Activated naive CD8-positive, alpha-beta T cell treated with anti-CD3 and anti-CD28 coated beads, Interleukin-2, amount 50 U/mL, for 24 hours (primary cell): ENCODE measurements at regions not wholly inside any gene's neighbourhood (a gene's known extent, or its start where the extent isn't known, plus 50 kb on each side); places are given as distances from the start of the nearest gene placed in this dataset.
"Not testable (repeated sequence)": the region's sequence is repeated elsewhere in the genome, so short reads cannot be mapped to it uniquely, and the experiment has no call there.

Experiments
- ATAC-seq: fragments of 150-1000 bp; cut with Tn5 transposase; one replicate; pipeline ENCODE4 v1.10.0; 2021
- DNase-seq: peaks from one replicate; pipeline ENCODE4 v3.0.0; 2021
- H3K27ac Mint-ChIP-seq: one replicate; pipeline ENCODE4 v1.8.0; 2021; ENCODE audit warnings: mild to moderate bottlenecking, mixed read lengths
- H3K27me3 Mint-ChIP-seq: one replicate; pipeline ENCODE4 v1.8.0; 2021; ENCODE audit warnings: mixed read lengths
- H3K36me3 Mint-ChIP-seq: one replicate; pipeline ENCODE4 v1.8.0; 2021; ENCODE audit warnings: low read depth, mixed read lengths
- H3K4me1 Mint-ChIP-seq: one replicate; pipeline ENCODE4 v1.8.0; 2021; ENCODE audit warnings: mixed read lengths
- H3K4me3 Mint-ChIP-seq: one replicate; pipeline ENCODE4 v1.8.0; 2021; ENCODE audit warnings: mild to moderate bottlenecking, moderate library complexity, mixed read lengths
- H3K9me3 Mint-ChIP-seq: one replicate; pipeline ENCODE4 v1.8.0; 2021; ENCODE audit warnings: mixed read lengths

DNA sequence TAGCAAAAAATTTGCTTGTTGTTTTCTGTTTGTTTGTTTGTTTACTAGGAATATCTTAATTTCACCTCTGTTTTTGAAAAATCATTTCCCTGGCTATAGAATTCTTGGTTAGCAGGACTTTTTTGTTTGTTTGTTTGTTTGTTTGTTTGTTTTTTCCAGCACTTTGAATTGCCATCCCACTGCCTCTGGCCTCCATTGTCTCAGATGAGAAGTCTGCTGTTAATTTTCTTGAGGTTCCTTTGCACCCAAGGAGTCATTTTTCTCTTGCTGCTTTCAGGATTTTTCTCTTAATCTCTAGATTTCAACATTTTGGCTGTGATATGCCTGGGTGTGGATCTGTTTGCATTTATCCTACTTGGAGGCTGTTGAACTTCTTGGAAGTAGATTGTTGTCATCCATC lies 105.7 kb downstream of the FOXL3 start:
- peaks cover 19% of the 10 kb centered on the region for H3K36me3 Mint-ChIP-seq
- no peak overlapping the region for H3K4me3 Mint-ChIP-seq
- no peaks in the 10 kb centered on the region for H3K4me1 Mint-ChIP-seq
- DNase-seq: no peak
- peaks cover 48% of the 10 kb centered on the region for H3K9me3 Mint-ChIP-seq
- H3K27ac Mint-ChIP-seq: no peak overlapping the region
- H3K27me3 Mint-ChIP-seq: no peaks in the 10 kb centered on the region
- ATAC-seq: no peak

DNA sequence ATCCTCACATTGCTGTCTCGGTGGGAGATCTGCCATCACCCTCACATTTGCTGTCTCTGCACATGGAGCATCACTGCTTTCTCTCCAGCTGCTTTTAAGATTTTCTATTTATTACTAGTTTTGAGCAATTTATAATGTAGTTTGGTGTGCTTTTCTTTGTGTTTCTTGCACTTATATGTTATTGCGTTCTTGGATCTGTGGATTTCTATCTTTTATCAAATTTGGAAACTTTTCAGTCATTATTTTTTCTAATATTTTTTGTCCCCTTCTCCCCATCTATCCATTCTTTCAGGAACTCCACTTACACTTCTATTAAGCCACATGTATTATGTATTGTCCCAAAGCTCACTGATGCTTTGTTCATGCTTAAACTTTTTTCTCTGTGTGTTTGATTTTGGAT lies 108.9 kb downstream of the FOXL3 start:
- Mint-ChIP-seq H3K27ac (no peak overlapping the region), H3K9me3 (peaks cover 40% of the 10 kb centered on the region), H3K4me1 (no peaks in the 10 kb centered on the region), H3K27me3 (no peaks in the 10 kb centered on the region), H3K36me3 (peaks cover 19% of the 10 kb centered on the region), H3K4me3 (no peak overlapping the region)
- DNase-seq (no peak), ATAC-seq (no peak)

DNA sequence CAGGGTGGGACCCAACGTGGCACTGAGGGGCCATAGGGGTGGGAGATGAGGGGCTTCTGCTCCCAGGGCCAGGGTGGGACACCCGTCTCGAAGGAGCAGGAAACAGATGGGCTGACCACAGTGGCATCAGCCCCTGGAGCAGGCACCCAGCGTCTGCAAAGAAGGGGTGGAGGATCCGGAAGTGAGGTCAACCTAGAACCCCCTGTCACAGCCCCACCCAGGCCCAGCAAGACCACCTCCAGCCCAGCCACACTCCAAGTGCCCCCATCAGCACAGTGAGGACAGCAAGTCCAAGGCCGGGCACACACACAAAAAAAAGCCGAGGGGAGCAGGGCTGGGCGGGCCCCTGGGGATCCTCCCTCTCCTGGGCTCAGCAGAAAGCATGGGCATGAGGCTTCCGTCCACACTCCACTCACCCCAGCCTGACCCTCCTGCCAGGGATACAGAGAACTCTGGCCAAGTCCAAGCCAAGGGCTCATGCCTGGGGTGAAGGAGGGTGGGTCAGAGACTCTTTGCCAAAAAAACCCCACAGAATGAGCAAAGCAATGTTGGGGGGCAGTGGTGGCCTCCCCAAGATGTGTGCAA lies 111.0 kb downstream of the FOXL3 start:
- no peaks in the 10 kb centered on the region for H3K27me3 Mint-ChIP-seq
- H3K4me1 Mint-ChIP-seq: no peaks in the 10 kb centered on the region
- H3K36me3 Mint-ChIP-seq: peaks cover 11% of the 10 kb centered on the region
- H3K4me3 Mint-ChIP-seq: no peak overlapping the region
- no peak for ATAC-seq
- DNase-seq: no peak
- no peak overlapping the region for H3K27ac Mint-ChIP-seq
- H3K9me3 Mint-ChIP-seq: peaks cover 31% of the 10 kb centered on the region

- ATAC-seq: no peak
- H3K9me3 Mint-ChIP-seq: peaks cover 26% of the 10 kb centered on the region
These were observed 111.5 kb downstream of the FOXL3 start for GRCh38 chr7:401495-401894.

DNA sequence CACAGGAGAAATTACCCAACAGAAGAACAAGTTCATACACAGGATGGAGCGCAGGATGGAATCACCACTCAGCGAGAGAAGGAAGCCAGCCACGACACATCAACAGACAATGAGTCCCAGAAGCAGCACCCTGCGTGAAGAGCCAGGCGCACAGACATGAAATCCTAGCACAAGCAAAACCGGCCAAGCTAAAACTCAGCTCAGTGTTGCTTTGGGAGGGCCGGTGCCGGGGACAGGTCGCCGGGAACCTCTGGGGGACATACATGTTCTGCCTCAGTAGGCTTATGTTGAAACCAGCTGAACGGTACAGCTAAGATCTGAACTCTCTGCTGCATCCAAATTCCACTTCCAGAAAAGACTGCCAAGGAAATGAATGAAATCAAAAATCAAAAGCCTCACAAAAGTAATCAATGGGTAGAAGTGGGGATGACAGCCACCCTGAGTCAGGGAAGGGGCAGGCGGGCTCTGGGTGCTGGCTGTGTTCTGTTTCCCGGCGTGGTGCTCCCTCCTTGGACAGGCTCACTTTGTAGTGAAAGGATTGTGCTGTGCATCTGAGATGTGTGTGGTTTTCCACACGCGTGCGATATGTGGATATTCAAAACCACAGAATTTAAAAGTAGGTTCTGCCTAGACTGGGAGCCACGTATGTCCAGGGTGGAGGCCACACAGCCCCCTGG lies 114.7 kb downstream of the PDGFA start:
- H3K27me3 Mint-ChIP-seq: no peaks in the 10 kb centered on the region
- no peak overlapping the region for H3K27ac Mint-ChIP-seq
- H3K4me1 Mint-ChIP-seq: no peaks in the 10 kb centered on the region
- H3K36me3 Mint-ChIP-seq: no peaks in the 10 kb centered on the region
- H3K9me3 Mint-ChIP-seq: no peaks in the 10 kb centered on the region
- ATAC-seq: no peak
- H3K4me3 Mint-ChIP-seq: no peak overlapping the region
- DNase-seq: no peak

More at GRCh38 chr7:401495-401894, 111.5 kb downstream of the FOXL3 start:
- Mint-ChIP-seq H3K4me3 (no peak overlapping the region), H3K27me3 (no peaks in the 10 kb centered on the region), H3K4me1 (no peaks in the 10 kb centered on the region), H3K36me3 (peaks cover 8% of the 10 kb centered on the region), H3K27ac (no peak overlapping the region)
- DNase-seq: no peak

DNA sequence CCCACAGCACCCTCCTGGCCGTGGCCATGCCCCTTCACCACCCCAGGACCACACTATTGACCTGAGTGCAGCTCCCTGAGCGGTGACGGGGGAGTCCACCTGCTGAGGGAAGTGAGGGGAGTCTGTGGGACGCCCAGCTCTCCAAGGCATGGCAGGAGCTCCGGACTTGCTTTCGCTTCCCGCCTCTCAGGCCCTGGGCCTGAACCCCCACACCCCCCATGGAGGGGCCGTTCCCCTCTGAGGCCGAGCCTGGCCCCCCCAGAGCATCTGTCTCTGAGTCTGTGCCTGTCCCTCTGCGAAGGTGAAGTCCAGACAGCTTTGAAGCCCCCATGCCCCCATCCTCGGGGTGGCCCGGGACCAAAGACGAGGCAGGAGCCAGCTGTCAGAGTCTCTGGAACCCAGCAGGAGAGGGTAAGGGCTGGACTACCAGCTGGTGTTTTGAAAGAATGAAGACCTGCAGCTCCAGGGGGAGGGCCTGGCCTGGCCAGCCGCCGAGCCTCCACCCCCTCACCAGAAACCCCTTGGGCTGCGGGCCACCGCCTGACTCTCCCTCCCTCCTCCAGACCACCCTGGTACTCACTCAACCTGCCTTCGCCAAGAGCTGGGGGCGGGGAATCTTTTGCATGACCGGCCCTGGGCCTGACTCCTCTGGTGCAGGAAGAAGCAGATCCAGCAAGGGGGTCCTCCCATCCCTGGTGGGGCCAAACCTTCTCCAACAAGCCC lies 114.0 kb downstream of the PDGFA start:
- no peak for ATAC-seq
- Mint-ChIP-seq H3K36me3 (no peaks in the 10 kb centered on the region), H3K4me1 (no peaks in the 10 kb centered on the region), H3K27me3 (no peaks in the 10 kb centered on the region), H3K9me3 (no peaks in the 10 kb centered on the region), H3K4me3 (no peak overlapping the region), H3K27ac (no peak overlapping the region)
- no peak for DNase-seq

- H3K4me1 Mint-ChIP-seq: no peaks in the 10 kb centered on the region
- DNase-seq (no peak), ATAC-seq (no peak)
- H3K4me3 Mint-ChIP-seq: no peak overlapping the region
- H3K36me3 Mint-ChIP-seq: no peaks in the 10 kb centered on the region
- no peak overlapping the region for H3K27ac Mint-ChIP-seq
- H3K27me3 Mint-ChIP-seq: no peaks in the 10 kb centered on the region
- no peaks in the 10 kb centered on the region for H3K9me3 Mint-ChIP-seq
These were observed 111.7 kb downstream of the PDGFA start for GRCh38 chr7:407721-408539.

- Mint-ChIP-seq H3K27me3 (no peaks in the 10 kb centered on the region), H3K36me3 (no peaks in the 10 kb centered on the region), H3K4me1 (no peaks in the 10 kb centered on the region), H3K4me3 (no peak overlapping the region), H3K9me3 (no peaks in the 10 kb centered on the region), H3K27ac (no peak overlapping the region)
- DNase-seq (no peak), ATAC-seq (no peak)
These were observed 110.8 kb downstream of the PDGFA start for GRCh38 chr7:408751-409311.

DNA sequence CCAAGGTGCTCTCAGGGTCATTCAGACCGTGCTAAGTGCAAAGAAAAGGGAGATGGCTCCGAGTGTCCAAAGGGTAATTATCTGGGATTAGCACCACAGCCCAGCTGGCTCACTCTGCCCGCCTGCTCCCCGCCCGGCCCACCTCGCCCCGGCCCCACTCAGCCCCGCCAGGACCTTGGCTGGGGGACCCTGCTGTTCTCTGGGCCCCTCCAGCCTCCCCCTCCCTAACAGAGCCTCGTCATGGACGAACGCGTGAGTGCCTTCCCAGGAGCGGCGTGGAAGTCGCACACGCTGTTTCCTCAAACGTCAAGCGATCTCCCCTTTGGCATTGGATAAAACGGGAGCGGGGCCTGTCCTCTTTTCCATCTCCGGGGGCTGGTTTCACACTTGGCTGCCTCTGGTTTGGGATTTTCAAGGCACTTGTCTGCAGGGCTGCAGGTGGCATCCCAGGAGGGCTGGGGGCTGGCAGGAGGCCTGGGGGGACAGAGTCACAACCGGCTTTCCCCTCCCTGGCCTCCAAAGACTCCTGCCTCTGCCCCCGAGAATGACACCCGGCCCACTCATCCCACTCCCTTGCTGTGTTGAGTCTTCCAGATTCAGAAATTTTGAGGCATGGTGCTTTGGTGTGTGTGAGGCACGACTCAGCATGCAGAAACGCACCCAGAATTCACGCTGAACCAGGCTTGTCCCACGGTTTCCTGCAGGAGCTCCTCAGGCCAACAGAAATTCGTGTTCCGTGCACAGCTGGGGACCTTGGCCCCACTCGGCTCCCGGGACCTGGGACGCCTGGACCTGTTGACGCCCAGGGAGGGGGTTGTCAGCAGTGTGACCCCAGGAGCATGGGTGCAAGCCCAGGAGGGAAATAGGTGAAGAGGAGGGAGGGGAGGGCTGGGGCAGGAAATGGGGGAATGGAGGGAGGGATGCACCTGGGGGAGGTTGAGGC lies 110.0 kb downstream of the PDGFA start:
- no peak for DNase-seq
- Mint-ChIP-seq H3K27me3 (no peaks in the 10 kb centered on the region), H3K36me3 (no peaks in the 10 kb centered on the region), H3K27ac (no peak overlapping the region), H3K4me1 (no peaks in the 10 kb centered on the region), H3K9me3 (no peaks in the 10 kb centered on the region), H3K4me3 (no peak overlapping the region)
- ATAC-seq: no peak

- Mint-ChIP-seq H3K4me1 (no peaks in the 10 kb centered on the region), H3K36me3 (no peaks in the 10 kb centered on the region), H3K4me3 (no peak overlapping the region), H3K27me3 (no peaks in the 10 kb centered on the region), H3K27ac (no peak overlapping the region), H3K9me3 (no peaks in the 10 kb centered on the region)
- DNase-seq (no peak), ATAC-seq (no peak)
These were observed 109.2 kb downstream of the PDGFA start for GRCh38 chr7:410395-410910.

- ATAC-seq, H3K4me3 Mint-ChIP-seq, DNase-seq, H3K27ac Mint-ChIP-seq, H3K9me3 Mint-ChIP-seq, H3K36me3 Mint-ChIP-seq, H3K4me1 Mint-ChIP-seq, H3K27me3 Mint-ChIP-seq: not testable (repeated sequence)
These were observed 108.5 kb downstream of the PDGFA start for GRCh38 chr7:411116-411515.

DNA sequence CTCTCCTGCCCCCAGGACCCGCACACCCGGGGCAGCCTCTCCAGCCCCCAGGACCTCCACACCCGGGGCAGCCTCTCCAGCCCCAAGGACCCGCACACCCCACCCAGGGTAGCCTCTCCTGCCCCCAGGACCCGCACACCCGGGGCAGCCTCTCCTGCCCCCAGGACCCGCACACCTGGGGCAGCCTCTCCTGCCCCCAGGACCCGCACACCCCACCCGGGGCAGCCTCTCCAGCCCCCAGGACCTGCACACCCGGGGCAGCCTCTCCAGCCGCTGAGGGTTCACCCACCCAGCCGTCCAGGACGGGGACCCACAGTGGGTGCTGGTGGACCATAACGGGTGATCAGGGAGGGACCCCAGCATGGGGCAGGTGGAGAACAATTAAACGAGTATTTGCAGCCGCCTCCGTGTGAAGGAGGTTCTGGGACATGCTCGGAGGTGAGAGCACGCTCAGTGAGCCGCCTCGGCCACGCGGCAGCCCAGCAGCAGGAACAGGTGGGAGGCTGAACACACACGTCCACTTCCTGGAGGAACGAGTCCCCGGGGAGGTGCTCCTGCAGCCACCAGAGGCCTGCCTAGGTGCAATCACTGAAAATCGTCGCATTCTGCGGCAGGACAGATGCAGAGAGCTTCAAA lies 107.9 kb downstream of the PDGFA start:
- H3K4me3 Mint-ChIP-seq: no peak overlapping the region
- H3K9me3 Mint-ChIP-seq: no peaks in the 10 kb centered on the region
- DNase-seq: no peak
- H3K27me3 Mint-ChIP-seq: no peaks in the 10 kb centered on the region
- H3K4me1 Mint-ChIP-seq: no peaks in the 10 kb centered on the region
- no peak for ATAC-seq
- H3K36me3 Mint-ChIP-seq: no peaks in the 10 kb centered on the region
- H3K27ac Mint-ChIP-seq: peak overlapping the region; percentile 48

- DNase-seq (no peak), ATAC-seq (no peak)
- Mint-ChIP-seq H3K27ac (peak overlapping the region; percentile 48), H3K27me3 (no peaks in the 10 kb centered on the region), H3K4me1 (no peaks in the 10 kb centered on the region), H3K36me3 (no peaks in the 10 kb centered on the region), H3K9me3 (no peaks in the 10 kb centered on the region), H3K4me3 (no peak overlapping the region)
These were observed 107.3 kb downstream of the PDGFA start for GRCh38 chr7:412313-412710.
